GM18907 (cell line): ENCODE measurements at regions not wholly inside any gene's neighbourhood (a gene's known extent, or its start where the extent isn't known, plus 50 kb on each side); places are given as distances from the start of the nearest gene placed in this dataset.
"Not testable (repeated sequence)": the region's sequence is repeated elsewhere in the genome, so short reads cannot be mapped to it uniquely, and the experiment has no call there.

Experiments used
- ATAC-seq: cut with Tn5 transposase; IDR thresholded peaks from one replicate; pipeline ENCODE4 v1.9.1; 2021; ENCODE audit warnings: mild to moderate bottlenecking, moderate library complexity; ENCODE audit not compliant: unreplicated experiment

DNA sequence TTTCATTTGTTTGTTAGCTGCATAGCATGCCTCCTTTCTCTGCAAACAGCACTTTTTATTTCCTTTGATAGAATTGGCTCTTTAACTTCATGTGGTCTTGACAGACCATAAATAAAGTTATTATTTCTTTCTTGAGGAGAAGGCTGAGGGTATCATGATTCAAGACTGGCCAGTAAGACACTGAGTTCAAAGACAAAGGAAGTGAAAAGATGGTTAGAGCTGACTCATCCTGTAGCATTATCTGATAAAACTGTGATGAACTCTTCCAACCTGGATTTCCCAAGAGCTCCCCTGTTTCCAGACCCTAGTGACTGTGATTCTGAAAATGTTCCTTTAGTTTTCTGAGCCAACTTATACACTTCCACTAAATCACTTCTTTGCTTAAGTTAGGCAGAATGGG lies 179.3 kb upstream of the FAT3 start:
- no peak for ATAC-seq

DNA sequence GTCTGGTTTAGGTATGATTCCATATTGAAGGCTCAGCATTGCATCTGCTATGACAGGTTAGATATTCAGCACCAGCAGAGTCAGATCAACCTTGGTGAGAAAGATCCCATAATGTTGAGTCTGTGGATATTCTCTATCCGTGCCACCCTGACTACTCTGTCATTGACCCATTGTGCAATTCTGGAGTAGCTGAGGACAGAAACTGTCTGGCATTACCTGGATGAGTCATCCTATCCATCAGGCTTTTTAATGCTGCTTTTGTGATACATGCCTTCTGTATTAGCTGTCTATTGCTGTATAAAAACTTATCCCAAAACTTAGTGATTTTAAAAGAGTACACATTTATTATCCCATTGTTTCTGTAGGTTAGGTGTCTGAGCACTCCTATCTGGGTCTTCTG lies 189.1 kb upstream of the FAT3 start:
- ATAC-seq: no peak

DNA sequence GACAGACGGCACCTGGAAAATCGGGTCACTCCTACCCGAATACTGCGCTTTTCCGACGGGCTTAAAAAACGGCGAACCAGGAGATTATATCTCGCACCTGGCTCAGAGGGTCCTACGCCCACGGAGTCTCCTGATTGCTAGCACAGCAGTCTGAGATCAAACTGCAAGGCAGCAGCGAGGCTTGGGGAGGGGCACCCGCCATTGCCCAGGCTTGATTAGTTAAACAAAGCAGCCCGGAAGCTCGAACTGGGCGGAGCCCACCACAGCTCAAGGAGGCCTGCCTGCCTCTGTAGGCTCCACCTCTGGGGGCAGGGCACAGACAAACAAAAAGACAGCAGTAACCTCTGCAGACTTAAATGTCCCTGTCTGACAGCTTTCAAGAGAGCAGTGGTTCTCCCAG lies 197.5 kb upstream of the FAT3 start:
- not testable (repeated sequence) for ATAC-seq

DNA sequence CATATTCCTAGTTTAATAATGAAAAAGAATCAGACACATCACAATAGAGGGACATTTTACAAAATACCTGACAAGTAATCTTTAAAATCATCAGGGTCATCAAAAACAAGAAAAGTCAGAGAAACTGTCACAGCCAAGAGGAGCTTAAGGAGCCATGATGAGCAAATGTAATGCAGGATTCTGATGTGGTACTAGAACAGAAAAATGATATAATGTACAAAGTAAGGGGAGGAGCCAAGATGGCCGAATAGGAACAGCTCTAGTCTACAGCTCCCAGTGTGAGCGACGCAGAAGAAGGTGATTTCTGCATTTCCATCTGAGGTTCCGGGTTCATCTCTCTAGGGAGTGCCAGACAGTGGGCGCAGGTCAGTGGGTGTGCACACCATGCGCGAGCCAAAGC lies 198.0 kb upstream of the FAT3 start:
- ATAC-seq: no peak

DNA sequence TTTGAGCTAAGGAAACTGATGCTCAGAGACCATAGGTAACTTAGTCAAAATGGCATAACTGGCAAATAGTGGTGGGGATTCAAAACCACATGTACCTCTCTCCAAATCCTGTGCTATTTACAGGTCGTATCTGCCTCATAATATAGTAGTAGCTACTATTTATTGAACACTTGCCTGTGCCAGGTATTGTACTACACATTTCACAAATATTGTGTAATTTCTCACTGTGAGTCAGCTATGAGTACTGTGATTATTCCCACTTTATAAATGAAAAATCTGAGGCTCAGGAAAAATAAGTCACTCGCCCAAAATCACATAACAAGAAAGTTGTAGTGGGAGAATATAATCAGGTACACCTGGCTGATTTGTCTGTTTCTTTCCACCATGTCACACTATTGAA lies 199.8 kb upstream of the FAT3 start:
- no peak for ATAC-seq

DNA sequence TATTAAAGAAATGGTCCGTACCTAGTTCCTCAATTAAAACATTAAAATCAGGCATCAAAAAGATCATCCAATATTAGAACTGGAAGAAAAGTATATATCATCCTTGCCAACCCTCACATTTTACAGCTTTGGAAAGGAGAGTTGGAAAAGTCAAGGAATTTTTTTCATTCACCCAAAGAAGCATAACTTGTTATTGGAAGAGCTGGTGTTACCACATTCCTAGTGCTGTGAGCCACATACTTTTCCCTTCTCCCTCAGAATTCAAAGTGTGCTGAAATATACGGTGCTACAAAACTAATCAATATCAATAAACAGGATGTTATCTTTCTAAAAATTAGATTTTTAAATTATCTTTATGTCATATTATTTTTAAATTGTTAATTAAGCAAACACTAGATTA lies 202.1 kb upstream of the FAT3 start:
- no peak for ATAC-seq

DNA sequence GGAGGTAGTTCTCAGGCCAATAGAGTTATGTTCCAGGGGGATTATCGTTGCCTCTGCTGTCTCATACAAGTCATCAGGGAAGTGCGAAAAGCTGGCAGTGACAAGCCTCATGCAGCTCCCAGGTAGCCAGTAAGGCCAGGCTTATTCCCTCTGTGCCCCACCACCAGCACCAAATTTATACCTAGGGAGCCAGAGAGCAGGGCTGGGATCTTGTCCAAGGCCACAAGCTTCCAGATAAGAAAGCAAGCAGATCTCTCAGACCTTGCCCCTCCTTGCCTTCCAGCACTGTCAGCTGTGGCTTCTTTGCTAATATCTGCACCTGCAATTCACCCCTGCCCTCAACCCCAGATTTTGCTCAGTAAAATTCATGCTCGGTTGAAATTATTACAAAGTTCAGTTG lies 206.3 kb upstream of the FAT3 start:
- no peak for ATAC-seq

DNA sequence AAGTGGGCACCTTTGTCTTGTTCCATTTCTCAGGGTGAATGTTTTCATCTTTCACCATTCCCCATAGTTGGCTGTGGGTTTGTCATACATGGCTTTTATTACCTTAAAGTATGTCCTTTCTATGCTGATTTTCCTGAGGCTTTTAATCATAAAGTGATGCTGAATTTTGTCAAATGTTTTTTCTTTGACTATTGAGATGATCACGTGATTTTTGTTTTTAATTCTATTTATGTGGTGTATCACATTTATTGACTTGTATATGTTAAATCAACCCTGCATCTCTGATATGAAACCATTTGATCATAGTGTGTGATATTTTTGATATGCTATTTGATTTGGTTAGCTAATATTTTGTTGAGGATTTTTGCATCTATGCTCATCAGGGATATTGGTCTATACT lies 216.4 kb upstream of the FAT3 start:
- ATAC-seq: no peak

DNA sequence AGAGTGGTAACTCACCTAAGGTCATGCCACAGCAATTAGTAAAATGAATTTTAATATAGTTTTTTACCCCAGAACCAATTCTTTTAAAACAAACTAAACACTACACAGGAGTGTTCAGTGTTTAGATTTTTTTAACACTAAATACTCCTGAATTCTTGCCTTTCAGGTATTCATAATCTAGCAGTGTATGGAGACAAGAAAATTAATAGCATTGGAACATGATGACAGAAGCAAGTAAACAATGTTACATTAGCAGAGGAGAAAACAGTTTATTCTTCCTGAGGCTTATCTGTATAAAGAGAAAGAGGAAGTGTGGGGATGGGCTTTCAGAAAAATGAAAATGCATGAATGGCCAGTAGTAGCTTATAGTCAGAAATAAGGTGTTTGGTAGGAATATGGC lies 222.1 kb upstream of the FAT3 start:
- no peak for ATAC-seq

DNA sequence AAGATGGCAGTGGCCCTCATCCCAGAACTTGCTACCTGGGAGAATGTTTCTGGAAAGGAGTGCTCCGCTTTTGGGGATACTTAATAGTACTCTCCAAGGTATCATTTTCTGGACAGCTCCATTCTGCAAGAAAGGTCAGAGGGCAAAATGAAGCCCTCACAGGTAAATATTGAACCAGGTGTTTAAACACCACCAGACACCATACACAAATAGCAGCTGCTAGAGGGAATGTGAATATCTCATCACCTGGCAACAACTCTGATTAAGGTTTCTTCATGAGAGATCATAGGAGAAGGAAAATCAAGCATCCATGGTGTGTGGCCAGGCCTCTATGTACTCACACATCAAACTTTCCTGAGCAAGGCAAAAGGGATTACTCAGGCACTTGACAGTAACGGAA lies 226.1 kb upstream of the FAT3 start:
- no peak for ATAC-seq

DNA sequence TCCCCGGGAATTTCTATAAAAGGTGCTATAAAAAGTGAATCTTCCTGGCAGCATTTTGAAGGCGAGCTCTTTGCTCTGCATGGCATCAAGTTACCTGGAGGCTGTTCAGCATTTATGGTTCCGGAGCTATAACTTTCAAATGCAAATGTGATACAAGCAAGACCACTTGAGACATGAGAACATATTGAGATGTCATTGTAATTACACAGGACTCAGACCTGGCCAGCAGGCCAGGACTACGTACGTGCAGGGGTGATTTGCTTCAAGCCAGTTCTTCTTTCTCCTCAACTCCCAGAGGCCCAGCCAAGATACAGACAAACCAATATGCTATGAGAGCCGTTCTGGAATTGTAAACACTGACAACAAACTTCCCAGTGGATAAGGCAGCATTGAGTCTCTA lies 227.4 kb upstream of the FAT3 start:
- ATAC-seq: no peak

DNA sequence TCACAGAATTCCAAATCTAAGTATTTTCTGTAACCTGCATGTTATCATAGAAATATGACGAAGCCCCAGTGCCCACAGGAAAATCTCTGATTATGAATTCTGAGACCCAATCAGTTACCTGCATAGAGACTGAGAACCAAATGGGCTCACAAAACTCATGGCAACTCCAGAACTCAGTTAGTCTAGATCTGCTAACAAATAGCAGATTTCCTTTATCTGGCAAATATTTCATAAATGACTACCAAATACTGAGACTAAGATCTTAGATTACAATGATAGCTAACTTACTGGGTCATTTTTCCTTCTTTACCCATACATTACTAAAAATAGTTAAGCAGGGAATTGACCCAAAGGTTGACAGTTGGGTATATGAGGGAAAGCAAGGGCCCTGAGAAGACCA lies 228.1 kb upstream of the FAT3 start:
- no peak for ATAC-seq

DNA sequence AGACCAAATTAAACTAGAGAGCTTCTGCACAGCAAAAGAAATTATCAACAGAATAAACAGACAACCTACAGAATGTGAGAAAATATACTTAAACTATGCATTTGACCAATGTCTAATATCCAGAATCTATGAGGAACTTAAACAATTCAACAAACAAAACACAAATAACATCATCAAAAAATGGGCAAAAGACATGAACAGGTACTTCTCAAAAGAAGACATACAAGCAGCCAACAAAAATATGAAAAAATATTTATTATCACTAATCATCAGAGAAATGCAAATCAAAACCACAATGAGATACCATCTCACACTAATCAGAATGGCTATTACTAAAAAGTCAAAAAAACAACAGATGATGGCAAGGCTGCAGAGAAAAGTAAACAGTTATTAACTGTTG lies 236.2 kb upstream of the FAT3 start:
- ATAC-seq: not testable (repeated sequence)

DNA sequence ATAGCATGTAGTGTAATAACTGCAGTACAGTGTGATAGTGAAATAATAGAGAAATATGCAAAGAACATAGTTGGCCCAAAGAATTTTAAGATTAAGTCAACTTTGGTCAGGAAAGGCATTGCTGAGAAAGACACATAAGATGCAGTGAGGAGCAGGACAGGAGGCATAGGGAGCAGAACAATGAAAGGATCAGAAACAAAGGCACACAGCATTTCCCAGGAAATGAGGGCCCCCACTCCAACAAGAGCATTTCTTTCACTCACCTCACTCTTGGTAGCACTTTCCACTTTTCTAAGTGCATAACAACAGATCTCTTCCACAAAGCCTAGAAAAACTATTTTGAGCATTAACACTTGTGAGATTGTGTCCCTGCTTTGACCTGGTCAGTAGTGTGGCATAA lies 238.4 kb upstream of the FAT3 start:
- ATAC-seq: no peak

DNA sequence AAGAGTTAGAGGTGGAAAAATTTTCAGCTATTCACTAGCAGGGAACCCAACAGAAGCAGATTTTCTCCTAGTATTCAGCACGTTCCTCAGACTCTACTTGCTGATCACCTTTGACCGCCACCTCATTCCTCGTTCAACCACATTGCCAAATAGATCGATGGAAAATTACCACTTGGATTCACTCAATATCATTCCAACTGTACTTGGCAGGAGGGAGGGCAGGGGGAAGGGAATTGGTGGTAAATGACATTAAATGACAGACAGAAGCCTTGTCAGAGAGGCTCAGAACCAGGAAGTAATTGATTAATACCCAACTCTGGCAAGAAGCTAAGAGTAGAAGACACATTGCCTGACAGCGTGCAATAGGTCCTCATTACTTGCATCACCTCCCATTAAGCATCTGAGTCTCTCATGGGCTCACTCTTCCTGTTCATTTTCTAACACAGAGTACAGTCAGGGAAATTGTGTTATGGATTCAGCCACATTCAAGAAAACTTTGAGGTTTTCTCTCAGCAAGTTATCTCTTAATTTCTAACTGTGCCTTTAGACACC lies 240.5 kb upstream of the FAT3 start:
- no peak for ATAC-seq

DNA sequence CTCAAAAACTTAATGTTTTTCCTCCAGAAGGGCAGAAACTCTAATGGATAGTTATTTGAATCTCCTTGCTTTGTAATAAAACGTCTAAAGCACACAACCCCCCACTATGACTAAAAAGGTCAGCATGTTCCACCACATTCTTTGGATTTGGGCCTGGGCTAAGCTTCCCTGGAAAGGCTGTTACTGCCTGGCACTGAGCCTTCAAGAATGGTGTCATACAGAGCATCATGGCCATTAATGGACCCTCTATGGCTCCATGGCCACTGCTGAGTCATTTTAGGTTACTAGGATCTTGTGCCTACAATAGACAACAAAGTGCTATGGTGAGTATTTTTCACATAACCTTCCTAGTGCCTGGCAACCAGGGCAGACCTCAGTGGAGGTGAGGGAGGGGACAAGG lies 242.6 kb upstream of the FAT3 start:
- no peak for ATAC-seq

DNA sequence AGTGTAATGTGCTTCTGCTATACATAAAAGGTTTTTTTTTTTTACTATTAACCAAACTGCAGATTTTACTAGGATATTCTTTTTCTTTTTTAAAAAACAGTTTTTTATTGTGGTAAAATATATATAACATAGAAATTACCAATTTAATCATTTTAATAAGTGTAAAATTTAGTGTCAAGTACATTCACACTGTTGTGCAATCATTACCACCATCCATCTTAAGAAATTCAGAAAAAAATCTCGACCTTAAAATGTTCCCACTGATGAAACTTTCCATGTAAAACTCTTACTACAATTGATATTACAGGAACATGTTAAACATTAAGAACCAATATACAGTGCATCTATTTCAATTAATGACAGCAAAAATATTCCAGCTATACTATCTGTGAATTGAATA lies 244.8 kb upstream of the FAT3 start:
- no peak for ATAC-seq

DNA sequence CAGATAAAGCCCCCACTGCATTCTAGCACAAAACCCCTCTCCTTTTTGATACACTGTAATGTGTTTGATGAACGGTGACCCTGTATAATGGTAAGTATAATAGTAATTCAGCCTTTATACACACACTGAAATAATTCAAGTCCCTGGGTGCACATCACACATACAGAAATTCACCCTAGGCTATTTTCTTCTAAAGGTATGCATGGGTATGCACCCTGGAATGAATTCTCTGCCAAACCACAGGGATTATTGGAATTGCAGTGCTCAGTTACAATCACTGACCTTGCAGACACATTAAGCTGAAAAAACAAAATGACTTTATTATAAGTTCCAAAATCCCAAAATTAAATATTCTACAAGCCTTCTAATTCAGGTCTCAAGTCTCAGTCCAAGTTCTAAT lies 245.9 kb upstream of the FAT3 start:
- ATAC-seq: no peak

DNA sequence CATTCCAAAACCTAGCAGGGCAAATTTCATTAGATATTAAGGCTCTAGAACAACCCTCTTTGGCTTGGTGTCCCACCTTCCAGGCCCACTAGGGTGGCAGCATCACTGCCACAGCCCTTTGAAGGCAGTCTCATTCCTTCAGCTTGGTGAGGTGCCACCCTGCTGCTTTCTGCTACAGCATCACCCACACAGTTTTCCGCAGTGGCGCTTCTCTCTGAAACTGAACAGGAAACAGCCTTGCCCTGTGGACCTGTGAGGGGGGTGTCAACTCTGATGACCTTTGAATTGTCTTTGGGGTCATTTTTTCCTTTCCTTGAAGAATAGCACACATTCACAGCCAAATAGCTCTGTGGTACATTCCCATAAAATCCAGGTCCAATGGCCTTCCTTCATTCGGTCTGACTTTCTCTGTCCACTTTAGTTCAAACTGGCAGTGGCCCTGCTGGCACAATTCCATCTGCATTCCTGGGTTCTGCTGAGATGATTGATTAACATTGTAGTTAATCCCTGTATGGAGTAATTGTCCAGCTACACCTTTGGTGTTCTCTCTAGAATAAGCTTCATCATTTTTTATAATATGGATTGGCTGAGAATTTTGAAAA lies 251.9 kb upstream of the FAT3 start:
- no peak for ATAC-seq

DNA sequence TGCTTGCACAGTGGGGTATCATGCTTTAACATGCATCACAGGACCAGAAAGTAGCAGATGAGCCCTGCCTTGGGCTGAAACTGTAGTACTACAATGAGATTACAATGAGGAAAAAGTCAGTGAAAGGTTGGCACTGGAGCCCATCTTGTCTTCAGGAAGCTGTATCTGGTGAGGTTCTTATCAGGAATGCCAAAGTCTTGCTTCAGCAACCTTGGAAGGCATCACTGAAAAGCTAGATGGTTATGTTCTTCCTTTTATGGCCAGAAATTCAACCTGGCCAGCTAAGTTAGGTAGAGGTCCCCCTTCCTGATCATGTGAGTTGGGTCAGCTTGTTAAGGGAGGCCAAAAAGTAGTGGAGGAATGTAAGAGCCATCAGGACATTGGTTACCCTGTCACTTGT lies 254.0 kb upstream of the FAT3 start:
- no peak for ATAC-seq

DNA sequence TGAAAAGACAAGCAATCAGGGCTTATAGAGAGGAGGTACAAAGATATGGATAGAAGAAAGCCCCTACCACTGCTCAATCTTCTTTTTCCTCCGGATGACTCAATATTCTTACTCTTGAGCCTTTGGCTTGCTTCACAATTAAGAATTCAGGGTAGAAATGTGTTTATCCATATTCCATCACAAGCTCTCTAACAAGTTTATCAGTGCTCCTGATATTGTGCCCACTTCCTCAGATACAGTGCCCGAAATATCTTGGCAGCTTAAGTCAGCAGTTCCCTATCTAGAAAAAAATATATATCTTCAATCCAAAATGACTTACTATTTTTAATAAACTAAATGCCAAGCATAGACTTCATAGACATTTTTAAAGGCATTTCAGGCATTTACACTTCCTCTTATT lies 255.1 kb upstream of the FAT3 start:
- no peak for ATAC-seq

DNA sequence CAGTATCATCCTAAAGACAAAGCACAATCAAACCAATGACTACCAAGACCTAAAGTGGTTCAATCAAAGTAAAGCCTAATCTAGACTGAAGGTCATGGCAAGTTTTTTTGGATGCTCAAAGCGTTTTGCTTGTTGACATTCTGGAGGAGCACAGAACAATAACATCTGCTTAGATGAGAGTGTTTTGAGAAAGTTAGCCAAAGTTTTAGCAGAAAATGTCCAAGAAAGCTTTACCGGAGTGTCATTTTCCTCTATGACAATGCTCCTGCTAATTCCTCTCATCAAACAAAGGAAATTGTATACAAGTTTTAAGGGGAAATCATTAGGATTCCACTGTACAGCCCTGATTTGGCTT lies 256.9 kb upstream of the FAT3 start:
- no peak for ATAC-seq

DNA sequence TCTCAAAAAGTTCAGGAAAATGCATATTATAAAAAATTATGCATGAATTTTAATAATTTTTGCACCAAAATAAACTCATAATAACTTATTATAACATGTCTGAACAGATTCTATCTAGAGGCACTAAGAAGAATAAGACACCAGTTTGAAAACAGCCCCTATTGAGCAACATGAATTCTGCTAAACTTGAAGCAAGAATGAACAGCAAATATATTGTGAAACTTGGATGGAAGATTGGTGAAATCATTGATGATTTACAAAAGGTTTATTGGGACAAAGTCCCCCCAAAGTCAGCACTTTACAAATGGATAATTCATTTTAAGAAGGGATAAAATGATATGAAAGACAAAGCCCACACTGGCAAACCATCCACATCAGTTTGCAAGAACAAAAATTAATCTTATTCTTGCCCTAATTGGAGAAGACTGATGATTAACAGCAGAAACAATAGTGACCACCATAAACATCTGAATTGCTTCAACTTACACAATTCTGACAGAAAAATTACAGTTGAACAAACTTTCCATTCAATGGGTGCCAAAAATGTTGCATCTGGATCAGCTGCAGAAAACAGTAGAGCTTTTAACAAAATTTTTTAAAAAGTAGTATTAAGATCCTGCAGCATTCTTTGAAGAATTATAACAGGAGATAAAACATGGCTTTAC lies 257.5 kb upstream of the FAT3 start:
- ATAC-seq: no peak
